ENCODE measurements at regions not wholly inside any gene's neighbourhood (a gene's known extent, or its start where the extent isn't known, plus 50 kb on each side); places are given as distances from the start of the nearest gene placed in this dataset.

DNA sequence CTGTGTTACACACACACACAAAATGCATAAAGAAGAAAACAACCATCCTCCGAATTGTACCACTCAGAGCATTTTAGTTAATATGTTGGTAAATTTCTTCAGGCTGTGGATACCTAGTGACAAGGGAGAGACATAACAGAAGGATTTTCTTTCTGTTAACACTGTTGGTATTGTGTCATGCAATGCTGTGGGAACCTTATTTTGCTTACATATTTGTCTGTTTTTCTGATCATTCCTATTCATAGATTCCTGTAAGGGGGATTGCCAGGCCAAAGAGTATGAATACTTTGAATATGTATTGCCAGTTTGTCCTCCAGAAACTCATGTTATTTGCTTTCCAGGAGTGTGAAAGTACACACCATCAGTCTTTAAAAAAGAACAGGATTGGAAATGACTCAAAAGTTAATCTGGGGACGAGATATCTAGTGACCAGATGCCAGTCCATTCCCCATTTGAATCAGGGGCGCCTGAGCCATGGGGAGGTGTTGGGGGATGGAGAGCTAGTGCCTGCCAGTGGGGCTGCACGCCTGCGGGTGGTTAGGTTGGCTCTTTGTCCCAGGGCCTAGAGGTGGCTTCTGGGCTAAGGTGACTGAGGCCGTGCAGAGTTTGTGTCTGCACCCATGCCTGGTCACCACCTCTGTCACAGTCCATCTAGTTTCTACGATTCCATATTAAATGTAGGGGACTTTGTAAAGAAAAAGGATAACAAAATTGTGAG, 142.0 kb downstream of the PTPN20 start:
- Mint-ChIP-seq H3K27me3 (peaks cover 2% of the 10 kb centered on the region), H3K9me3 (no peaks in the 10 kb centered on the region), H3K36me3 (ENCODE audit: low read depth) (no peaks in the 10 kb centered on the region), H3K4me1 (ENCODE audit: low read depth) (peaks cover 14% of the 10 kb centered on the region), H3K27ac (no peak overlapping the region), H3K4me3 (no peak overlapping the region)
- intact Hi-C loops (cut with micrococcal nuclease): no loop called here

DNA sequence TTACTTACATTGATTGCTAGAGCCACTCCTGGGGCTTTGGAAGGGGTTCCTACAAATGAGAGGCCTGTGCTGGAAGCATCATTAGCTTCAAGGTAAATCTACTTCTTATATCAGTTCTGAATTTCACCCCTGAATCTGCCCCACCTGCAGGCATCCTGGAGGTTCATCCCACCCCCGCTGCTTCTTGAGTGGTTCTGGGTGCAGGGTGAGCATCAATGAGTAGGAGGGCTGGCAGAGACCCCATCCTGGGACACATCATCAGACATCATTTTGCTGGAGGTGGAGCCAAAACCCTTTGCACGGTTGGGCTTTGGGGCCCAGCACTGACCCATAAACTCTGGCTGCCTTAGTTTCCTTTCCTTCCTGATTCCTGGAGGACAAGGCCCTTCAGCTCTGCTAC, 143.7 kb downstream of the PTPN20 start:
- peaks cover 4% of the 10 kb centered on the region for H3K27me3 Mint-ChIP-seq
- no peaks in the 10 kb centered on the region for H3K9me3 Mint-ChIP-seq

GRCh38 chr10:47055386-47056246, 144.4 kb downstream of the PTPN20 start:
- Mint-ChIP-seq H3K4me3 (no peak overlapping the region), H3K36me3 (ENCODE audit: low read depth) (no peaks in the 10 kb centered on the region), H3K4me1 (ENCODE audit: low read depth) (peaks cover 11% of the 10 kb centered on the region), H3K27ac (no peak overlapping the region), H3K27me3 (peaks cover 10% of the 10 kb centered on the region), H3K9me3 (no peaks in the 10 kb centered on the region)
- intact Hi-C loops (cut with micrococcal nuclease): no loop called here

More for the DNA sequence above, 143.7 kb downstream of the PTPN20 start:
- Mint-ChIP-seq H3K27ac (no peak overlapping the region), H3K36me3 (ENCODE audit: low read depth) (no peaks in the 10 kb centered on the region), H3K4me3 (no peak overlapping the region), H3K4me1 (ENCODE audit: low read depth) (peaks cover 11% of the 10 kb centered on the region)
- intact Hi-C loops (cut with micrococcal nuclease): no loop called here

- Mint-ChIP-seq H3K4me3 (no peak overlapping the region), H3K9me3 (no peaks in the 10 kb centered on the region), H3K36me3 (ENCODE audit: low read depth) (no peaks in the 10 kb centered on the region), H3K27ac (no peak overlapping the region), H3K4me1 (ENCODE audit: low read depth) (peaks cover 11% of the 10 kb centered on the region), H3K27me3 (peaks cover 12% of the 10 kb centered on the region)
- intact Hi-C loops (cut with micrococcal nuclease): no loop called here
Measured at GRCh38 chr10:47056247-47056510, 145.0 kb downstream of the PTPN20 start.

DNA sequence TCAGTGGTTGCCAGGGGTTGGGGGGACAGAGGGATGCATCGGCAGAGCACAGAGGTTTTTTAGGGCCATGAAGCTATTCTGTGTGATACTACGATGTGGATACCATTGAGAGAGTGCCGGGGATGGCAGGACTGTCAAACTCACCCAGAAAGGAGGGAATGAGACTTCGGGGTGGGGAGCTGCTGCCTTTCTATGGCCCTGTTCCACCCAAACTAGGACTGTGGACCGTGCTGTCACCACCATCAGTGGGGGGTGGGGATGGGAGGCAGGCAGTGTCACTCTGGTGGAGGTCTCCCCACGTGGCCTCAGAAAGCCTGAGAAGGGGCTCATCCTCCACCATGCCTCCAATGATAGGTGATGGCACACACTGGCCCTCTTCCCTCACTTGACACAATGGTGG, 146.2 kb downstream of the PTPN20 start:
- peaks cover 11% of the 10 kb centered on the region for H3K4me1 Mint-ChIP-seq (ENCODE audit: low read depth)
- no peaks in the 10 kb centered on the region for H3K36me3 Mint-ChIP-seq (ENCODE audit: low read depth)
- intact Hi-C loops (cut with micrococcal nuclease): no loop called here

DNA sequence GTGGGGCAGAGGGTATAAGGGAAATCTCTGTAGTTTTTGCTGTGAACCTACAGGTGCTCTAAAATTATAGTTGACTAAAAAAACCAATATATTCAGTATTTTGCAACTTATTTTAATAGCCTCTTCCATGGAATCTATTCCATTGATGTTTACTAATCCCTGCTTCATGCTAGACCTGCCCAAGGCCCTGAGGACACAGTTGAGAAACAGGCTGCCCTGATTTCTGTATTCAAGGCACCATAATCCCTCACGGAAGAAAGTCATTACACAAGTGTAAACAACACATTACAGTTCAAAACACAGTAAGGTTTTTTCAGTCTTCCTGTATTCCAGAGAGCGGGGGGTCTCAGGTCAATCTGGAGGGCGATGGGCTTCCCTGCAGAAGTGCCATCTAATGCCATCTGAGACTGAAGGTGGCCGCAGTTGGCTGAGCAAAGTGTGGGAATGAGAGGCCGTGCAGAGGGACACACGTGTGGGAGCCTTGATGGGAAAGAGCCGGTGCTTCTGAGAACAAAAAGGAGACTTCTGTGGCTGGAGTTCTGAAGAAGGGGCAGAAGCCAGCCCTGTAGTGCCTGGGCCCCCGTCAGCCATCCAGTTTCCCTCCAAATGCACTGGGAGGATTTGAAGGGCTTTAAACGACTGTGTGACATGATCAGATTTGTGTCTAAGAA, 146.9 kb downstream of the PTPN20 start:
- Mint-ChIP-seq H3K27ac (no peak overlapping the region), H3K4me3 (no peak overlapping the region), H3K4me1 (ENCODE audit: low read depth) (peaks cover 11% of the 10 kb centered on the region), H3K9me3 (no peaks in the 10 kb centered on the region), H3K36me3 (ENCODE audit: low read depth) (no peaks in the 10 kb centered on the region), H3K27me3 (peaks cover 15% of the 10 kb centered on the region)
- intact Hi-C loops (cut with micrococcal nuclease): no loop called here

More for the DNA sequence above, 146.2 kb downstream of the PTPN20 start:
- H3K27ac Mint-ChIP-seq: no peak overlapping the region
- H3K4me3 Mint-ChIP-seq: no peak overlapping the region
- no peaks in the 10 kb centered on the region for H3K9me3 Mint-ChIP-seq
- H3K27me3 Mint-ChIP-seq: peaks cover 15% of the 10 kb centered on the region

- Mint-ChIP-seq H3K4me3 (no peak overlapping the region), H3K9me3 (no peaks in the 10 kb centered on the region), H3K27ac (no peak overlapping the region), H3K4me1 (ENCODE audit: low read depth) (peaks cover 11% of the 10 kb centered on the region), H3K36me3 (ENCODE audit: low read depth) (no peaks in the 10 kb centered on the region), H3K27me3 (peaks cover 15% of the 10 kb centered on the region)
- intact Hi-C loops (cut with micrococcal nuclease): no loop called here
Measured at GRCh38 chr10:47058961-47059391, 147.7 kb downstream of the PTPN20 start.

GRCh38 chr10:47059606-47060311, 148.5 kb downstream of the PTPN20 start:
- Mint-ChIP-seq H3K36me3 (ENCODE audit: low read depth) (no peaks in the 10 kb centered on the region), H3K4me1 (ENCODE audit: low read depth) (peaks cover 11% of the 10 kb centered on the region), H3K27ac (no peak overlapping the region), H3K4me3 (no peak overlapping the region), H3K27me3 (peaks cover 15% of the 10 kb centered on the region), H3K9me3 (no peaks in the 10 kb centered on the region)
- intact Hi-C loops (cut with micrococcal nuclease): no loop called here

- Mint-ChIP-seq H3K4me1 (ENCODE audit: low read depth) (peaks cover 9% of the 10 kb centered on the region), H3K27ac (no peak overlapping the region), H3K9me3 (no peaks in the 10 kb centered on the region), H3K36me3 (ENCODE audit: low read depth) (no peaks in the 10 kb centered on the region), H3K27me3 (peaks cover 15% of the 10 kb centered on the region), H3K4me3 (no peak overlapping the region)
- intact Hi-C loops (cut with micrococcal nuclease): no loop called here
Measured at GRCh38 chr10:47060356-47060755, 149.1 kb downstream of the PTPN20 start.

DNA sequence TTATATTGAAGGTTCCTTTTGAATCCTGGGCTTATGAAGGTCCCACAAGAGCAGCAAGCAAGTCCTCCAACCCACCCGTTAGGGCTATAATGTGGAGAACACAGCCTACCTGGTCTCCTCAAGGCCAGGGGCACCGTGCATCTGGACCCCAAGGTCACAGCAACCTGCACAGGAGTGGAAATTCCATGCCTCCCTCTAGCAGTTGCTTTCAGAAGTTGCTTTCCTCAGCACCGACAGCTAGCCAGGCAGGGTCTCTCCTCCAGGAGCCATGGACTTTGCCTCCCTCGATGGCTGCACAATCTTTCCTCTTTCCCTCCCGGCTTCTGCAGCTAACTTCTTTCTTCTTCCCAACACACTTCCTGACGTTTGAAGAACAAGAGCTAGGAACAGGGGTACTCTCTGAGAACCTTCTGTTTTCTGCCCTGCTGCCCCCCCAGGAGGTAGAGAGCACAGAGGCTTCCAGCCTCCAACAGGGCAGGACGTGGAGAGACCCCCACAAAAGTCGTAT, 149.8 kb downstream of the PTPN20 start:
- Mint-ChIP-seq H3K4me1 (ENCODE audit: low read depth) (peaks cover 2% of the 10 kb centered on the region), H3K27ac (no peak overlapping the region), H3K9me3 (no peaks in the 10 kb centered on the region), H3K36me3 (ENCODE audit: low read depth) (no peaks in the 10 kb centered on the region), H3K27me3 (peaks cover 15% of the 10 kb centered on the region), H3K4me3 (no peak overlapping the region)
- intact Hi-C loops (cut with micrococcal nuclease): no loop called here

DNA sequence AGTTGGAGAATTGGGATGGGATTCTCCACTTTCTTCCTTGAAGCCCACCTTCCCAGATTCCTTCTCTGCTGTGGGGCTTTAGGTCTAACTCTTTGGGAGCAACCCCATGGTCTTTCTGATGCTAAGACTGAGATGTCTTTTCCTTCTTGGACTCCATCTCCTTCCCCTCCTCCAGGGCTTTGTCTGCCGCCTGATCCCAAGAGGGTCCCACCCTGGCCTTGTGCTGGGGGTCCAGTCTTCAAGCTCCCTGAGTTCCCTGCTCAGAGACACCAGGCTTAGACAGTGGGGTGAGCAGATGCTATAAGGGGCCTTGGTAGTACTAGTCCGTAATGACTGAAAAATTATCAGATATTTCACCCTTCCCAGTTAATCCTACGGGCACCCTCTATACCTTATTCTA, 150.5 kb downstream of the PTPN20 start:
- intact Hi-C loops (cut with micrococcal nuclease): no loop called here
- no peaks in the 10 kb centered on the region for H3K4me1 Mint-ChIP-seq (ENCODE audit: low read depth)
- H3K27me3 Mint-ChIP-seq: peaks cover 14% of the 10 kb centered on the region
- no peaks in the 10 kb centered on the region for H3K36me3 Mint-ChIP-seq (ENCODE audit: low read depth)
- no peak overlapping the region for H3K4me3 Mint-ChIP-seq
- H3K27ac Mint-ChIP-seq: no peak overlapping the region
- H3K9me3 Mint-ChIP-seq: no peaks in the 10 kb centered on the region

DNA sequence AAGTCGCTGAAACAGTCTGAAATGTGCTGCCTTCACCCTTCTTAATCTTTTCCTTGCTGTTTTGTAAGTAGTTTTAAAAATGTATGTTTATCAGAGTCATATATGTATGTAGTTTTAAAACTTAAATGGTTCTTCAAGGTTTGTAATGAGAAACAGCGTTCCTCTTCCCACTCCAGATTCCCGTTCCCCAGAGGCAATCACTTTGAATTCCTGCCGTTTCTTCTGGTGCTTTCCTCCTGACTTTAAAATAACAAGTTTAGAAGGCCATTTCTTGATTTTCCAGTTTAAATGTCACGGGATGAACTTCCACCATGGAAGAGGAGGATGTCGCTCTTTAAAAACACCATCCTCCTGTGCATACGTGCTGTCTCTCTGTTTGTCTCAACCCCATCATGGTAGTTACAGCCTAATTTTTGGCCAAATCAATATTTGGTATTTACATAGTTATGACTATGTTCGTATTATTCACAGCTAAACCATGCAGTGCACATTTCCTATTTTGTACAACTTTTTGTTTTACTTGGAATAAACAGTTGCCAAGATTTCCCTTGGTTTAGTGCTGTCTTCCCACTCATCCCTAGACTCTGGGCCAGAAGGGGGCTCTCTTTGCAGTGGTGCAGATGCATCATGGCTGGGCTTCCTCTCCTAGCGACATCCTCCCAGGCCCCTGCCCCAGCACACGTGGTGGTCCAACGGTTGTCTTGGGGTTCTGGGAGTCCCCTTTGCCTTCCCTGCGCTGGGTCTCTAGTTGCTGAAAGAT, 151.4 kb downstream of the PTPN20 start:
- H3K36me3 Mint-ChIP-seq (ENCODE audit: low read depth): no peaks in the 10 kb centered on the region
- H3K27me3 Mint-ChIP-seq: peaks cover 14% of the 10 kb centered on the region
- no peak overlapping the region for H3K4me3 Mint-ChIP-seq
- intact Hi-C loops (cut with micrococcal nuclease): no loop called here
- H3K9me3 Mint-ChIP-seq: no peaks in the 10 kb centered on the region
- H3K27ac Mint-ChIP-seq: no peak overlapping the region
- H3K4me1 Mint-ChIP-seq (ENCODE audit: low read depth): no peaks in the 10 kb centered on the region

DNA sequence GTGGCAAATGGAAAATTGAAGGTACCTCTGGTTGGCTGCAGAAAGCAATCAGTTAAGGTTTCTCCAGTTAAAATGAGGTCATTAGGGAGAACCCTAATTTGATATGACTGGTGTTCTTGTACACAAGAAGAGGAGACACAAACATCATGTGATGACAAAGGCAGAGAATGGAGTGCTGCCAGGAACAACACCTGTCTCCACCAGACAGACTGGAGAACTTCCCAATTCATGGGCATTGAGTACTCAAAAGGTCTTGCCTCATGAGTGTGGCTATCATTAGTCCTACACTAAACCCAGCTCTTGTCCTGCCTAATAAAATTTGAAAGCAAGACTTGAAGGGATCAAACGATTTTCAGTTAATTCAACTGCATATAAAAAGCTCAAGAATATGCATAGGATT, 152.6 kb downstream of the PTPN20 start:
- H3K4me1 Mint-ChIP-seq (ENCODE audit: low read depth): no peaks in the 10 kb centered on the region
- H3K4me3 Mint-ChIP-seq: no peak overlapping the region
- no peaks in the 10 kb centered on the region for H3K36me3 Mint-ChIP-seq (ENCODE audit: low read depth)
- intact Hi-C loops (cut with micrococcal nuclease): no loop called here
- H3K27me3 Mint-ChIP-seq: peaks cover 11% of the 10 kb centered on the region
- H3K27ac Mint-ChIP-seq: no peak overlapping the region
- H3K9me3 Mint-ChIP-seq: no peaks in the 10 kb centered on the region

Measured in dendritic cell treated with granulocyte-macrophage colony-stimulating factor and Interleukin-4, amounts not matched to agents 40 ng/mL and 50 ng/mL, for 4 days (primary cell).